NCI-H345 treated with DMSO at 0.1 percent for 48 hours (cell line): ENCODE measurements at regions not wholly inside any gene's neighbourhood (a gene's known extent, or its start where the extent isn't known, plus 50 kb on each side); places are given as distances from the start of the nearest gene placed in this dataset.
"Not testable (repeated sequence)": the region's sequence is repeated elsewhere in the genome, so short reads cannot be mapped to it uniquely, and the experiment has no call there.

ENCODE experiments used
- DNase-seq: peaks from one replicate; lab custom pipeline; 2025; ENCODE audit not compliant: unreplicated experiment; lab: John Stamatoyannopoulos, UW

GRCh38 chr5:122599000-122599399 is 175.9 kb upstream of the SNX2 start:
- DNase-seq, result no peak

GRCh38 chr5:122600924-122601323 is 174.0 kb upstream of the SNX2 start:
- DNase-seq, result no peak

- no peak for DNase-seq
Observed at GRCh38 chr5:122602700-122603099, 172.2 kb upstream of the SNX2 start.

GRCh38 chr5:122605236-122605635 is 169.6 kb upstream of the SNX2 start:
- DNase-seq, result no peak

- no peak for DNase-seq
Observed at GRCh38 chr5:122607818-122608217, 167.1 kb upstream of the SNX2 start.

- no peak for DNase-seq
Observed at GRCh38 chr5:122608222-122608621, 166.7 kb upstream of the SNX2 start.

- DNase-seq, result no peak
Observed at GRCh38 chr5:122611406-122611805, 163.5 kb upstream of the SNX2 start.

- DNase-seq, result no peak
Observed at GRCh38 chr5:122612901-122613300, 162.0 kb upstream of the SNX2 start.

GRCh38 chr5:122615146-122615545 is 159.7 kb upstream of the SNX2 start:
- no peak for DNase-seq

- DNase-seq, result no peak
Observed at GRCh38 chr5:122615832-122616231, 159.0 kb upstream of the SNX2 start.

- not testable (repeated sequence) for DNase-seq
Observed at GRCh38 chr5:122618046-122618445, 156.8 kb upstream of the SNX2 start.

- DNase-seq, result not testable (repeated sequence)
Observed at GRCh38 chr5:122620768-122621167, 154.1 kb upstream of the SNX2 start.

GRCh38 chr5:122628714-122629113 is 146.2 kb upstream of the SNX2 start:
- not testable (repeated sequence) for DNase-seq

GRCh38 chr5:122629121-122629677 is 145.7 kb upstream of the SNX2 start:
- DNase-seq, result no peak

GRCh38 chr5:122638581-122638980 is 136.3 kb upstream of the SNX2 start:
- no peak for DNase-seq

GRCh38 chr5:122639033-122639432 is 135.8 kb upstream of the SNX2 start:
- no peak for DNase-seq

- no peak for DNase-seq
Observed at GRCh38 chr5:122639864-122640263, 135.0 kb upstream of the SNX2 start.

GRCh38 chr5:122649080-122649479 is 125.8 kb upstream of the SNX2 start:
- no peak for DNase-seq

GRCh38 chr5:122653087-122654017 is 121.5 kb upstream of the SNX2 start:
- DNase-seq, result no peak

GRCh38 chr5:122656160-122656559 is 118.7 kb upstream of the SNX2 start:
- no peak for DNase-seq

- DNase-seq, result no peak
Observed at GRCh38 chr5:122656577-122656976, 118.3 kb upstream of the SNX2 start.

GRCh38 chr5:122661496-122662180 is 113.2 kb upstream of the SNX2 start:
- no peak for DNase-seq
